Activated CD4-positive, alpha-beta T cell treated with anti-CD3 and anti-CD28 coated beads for 36 hours (primary cell): ENCODE measurements at regions not wholly inside any gene's neighbourhood (a gene's known extent, or its start where the extent isn't known, plus 50 kb on each side); places are given as distances from the start of the nearest gene placed in this dataset.

Source experiments
- ATAC-seq: fragments of 200-7000 bp; cut with Tn5 transposase; one replicate; pipeline ENCODE4 v1.10.0; 2021; ENCODE audit warnings: mild to moderate bottlenecking, moderate library complexity
- CTCF ChIA-PET: fragments of 350-600 bp; sonication (Branson Sonifier 250); formaldehyde crosslinking; loops from one replicate; lab custom pipeline; 2021; ENCODE audit warnings: antibody characterized with exemption; lab: Charles Lee
- POLR2A ChIA-PET: fragments of 350-600 bp; sonication (Branson Sonifier 250); formaldehyde crosslinking; loops from one replicate; lab custom pipeline; 2021; ENCODE audit warnings: antibody characterized with exemption, inconsistent platforms; lab: Charles Lee
- DNase-seq: peaks from one replicate; pipeline ENCODE4 v3.0.0-alpha.2; 2020
- H3K27ac Mint-ChIP-seq: one replicate; pipeline ENCODE4 v1.8.0; 2021; ENCODE audit warnings: mixed read lengths
- H3K27me3 Mint-ChIP-seq: one replicate; pipeline ENCODE4 v1.8.0; 2021; ENCODE audit warnings: mixed read lengths
- H3K36me3 Mint-ChIP-seq: one replicate; pipeline ENCODE4 v1.8.0; 2021; ENCODE audit warnings: low read depth, mixed read lengths
- H3K4me1 Mint-ChIP-seq: one replicate; pipeline ENCODE4 v1.8.0; 2021; ENCODE audit warnings: mixed read lengths
- H3K4me3 Mint-ChIP-seq: one replicate; pipeline ENCODE4 v1.8.0; 2021; ENCODE audit warnings: mild to moderate bottlenecking, moderate library complexity, mixed read lengths
- H3K9me3 Mint-ChIP-seq: one replicate; pipeline ENCODE4 v1.8.0; 2021; ENCODE audit warnings: low read depth, mixed read lengths
- intact Hi-C, 2 experiments: fragments of 100-400 bp; cut with DNase I in 1 of 2; cut with micrococcal nuclease in 1 of 2; formaldehyde crosslinking; loops; one replicate each; pipeline versions ENCODE4 v1.14.2 to v1.15.1; 2022 to 2024; cut with DNase I, micrococcal nuclease

DNA sequence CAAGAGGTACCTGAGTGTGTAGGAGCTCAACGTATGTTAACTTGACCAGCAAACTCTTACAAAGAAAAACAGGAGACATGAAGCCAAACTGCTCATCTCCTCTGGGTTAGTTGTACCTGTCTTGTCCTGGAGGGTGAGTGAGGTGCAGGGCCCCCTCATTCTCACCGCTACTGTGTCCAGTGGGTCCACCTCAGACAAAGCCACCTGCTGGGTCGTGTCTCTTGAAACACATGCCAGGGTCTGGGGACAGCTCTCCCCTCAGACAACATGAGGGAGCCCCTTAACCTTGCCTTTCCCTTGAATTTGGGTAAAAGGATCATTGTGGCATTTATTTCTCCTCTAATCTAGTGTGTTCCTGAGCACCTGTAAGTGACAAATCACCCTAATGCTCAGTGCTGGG, 185.6 kb downstream of the TLE3 start:
- no peaks in the 10 kb centered on the region for H3K4me1 Mint-ChIP-seq
- intact Hi-C loops = no loop called here

DNA sequence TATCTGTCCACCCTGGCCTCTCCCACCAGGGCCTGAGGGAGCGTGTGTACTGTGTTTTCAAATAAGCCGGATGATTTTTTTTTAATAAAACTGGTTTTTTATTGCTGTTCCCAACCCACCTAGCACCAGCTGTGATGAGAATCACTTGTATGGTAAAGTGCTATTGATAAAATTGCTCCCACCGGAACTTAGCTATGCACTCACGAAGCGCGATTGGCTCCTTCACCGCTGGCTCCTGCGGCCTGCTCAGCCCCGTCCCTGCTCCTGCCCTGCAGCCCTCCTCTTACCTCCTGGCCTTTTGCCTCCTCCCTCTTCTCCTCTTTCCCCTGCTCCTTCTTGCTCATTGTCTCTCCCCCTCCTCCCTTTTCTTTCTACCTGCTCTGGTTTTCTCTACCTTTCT, 183.7 kb downstream of the TLE3 start:
- no peaks in the 10 kb centered on the region for H3K36me3 Mint-ChIP-seq
- ChIA-PET POLR2A (no interaction called here), CTCF (no interaction called here)
- H3K27ac Mint-ChIP-seq = no peak overlapping the region
- no peaks in the 10 kb centered on the region for H3K9me3 Mint-ChIP-seq
- H3K27me3 Mint-ChIP-seq = no peaks in the 10 kb centered on the region
- DNase-seq (no peak), ATAC-seq (no peak)
- no peak overlapping the region for H3K4me3 Mint-ChIP-seq
- intact Hi-C loops = no loop called here
- H3K4me1 Mint-ChIP-seq = no peaks in the 10 kb centered on the region

More for the DNA sequence above, 185.6 kb downstream of the TLE3 start:
- H3K27me3 Mint-ChIP-seq = no peaks in the 10 kb centered on the region
- no peak overlapping the region for H3K27ac Mint-ChIP-seq
- no peaks in the 10 kb centered on the region for H3K9me3 Mint-ChIP-seq
- no peaks in the 10 kb centered on the region for H3K36me3 Mint-ChIP-seq
- no peak overlapping the region for H3K4me3 Mint-ChIP-seq
- no peak for DNase-seq
- ChIA-PET CTCF (interaction anchor here (0.5 to 1.5 kb wide), 3 partner anchors 188 to 566 kb away, joined by 3 to 4 read pairs (median 3); no protein-coding TSS in a partner anchor), POLR2A (interaction anchor here (0.6 kb wide), 1 partner anchor 52 kb away, joined by 7 read pairs; no protein-coding TSS in a partner anchor)
- ATAC-seq = no peak

DNA sequence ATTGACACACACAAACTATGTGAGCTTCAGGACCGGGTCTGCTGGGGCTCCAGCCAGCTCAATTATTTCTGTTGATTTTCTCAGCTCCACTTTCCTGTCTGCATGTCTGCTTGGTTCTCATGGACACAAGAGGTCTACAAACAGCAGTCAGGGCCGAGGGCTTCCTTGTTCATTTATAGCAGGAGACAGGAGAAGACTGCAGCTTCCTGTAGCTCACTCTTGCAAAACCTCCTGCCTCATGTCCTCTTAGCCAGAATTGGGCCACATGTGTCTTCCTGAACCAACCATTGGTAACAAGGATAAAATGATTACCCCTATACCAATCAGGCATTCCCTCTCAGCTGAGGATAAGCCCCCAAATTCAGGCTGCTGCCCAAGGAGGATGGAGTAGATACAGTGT, 182.8 kb downstream of the TLE3 start:
- ATAC-seq (no peak), DNase-seq (no peak)
- H3K27ac Mint-ChIP-seq = no peak overlapping the region
- intact Hi-C loops = no loop called here
- H3K36me3 Mint-ChIP-seq = no peaks in the 10 kb centered on the region
- H3K27me3 Mint-ChIP-seq = no peaks in the 10 kb centered on the region
- H3K9me3 Mint-ChIP-seq = no peaks in the 10 kb centered on the region
- H3K4me1 Mint-ChIP-seq = no peaks in the 10 kb centered on the region
- CTCF ChIA-PET = no interaction called here
- POLR2A ChIA-PET = no interaction called here
- H3K4me3 Mint-ChIP-seq = no peak overlapping the region

- POLR2A ChIA-PET = no interaction called here
- Mint-ChIP-seq H3K27ac (no peak overlapping the region), H3K27me3 (no peaks in the 10 kb centered on the region), H3K9me3 (no peaks in the 10 kb centered on the region), H3K36me3 (no peaks in the 10 kb centered on the region), H3K4me1 (no peaks in the 10 kb centered on the region), H3K4me3 (no peak overlapping the region)
- CTCF ChIA-PET = interaction anchor here (0.6 kb wide), 1 partner anchor 550 kb away, joined by 4 read pairs; no protein-coding TSS in a partner anchor
- no peak for DNase-seq
- intact Hi-C loops = no loop called here
- no peak for ATAC-seq
Measured at GRCh38 chr15:69916169-69916785, 181.4 kb downstream of the TLE3 start.

- DNase-seq (no peak), ATAC-seq (no peak)
- H3K4me1 Mint-ChIP-seq = no peaks in the 10 kb centered on the region
- H3K9me3 Mint-ChIP-seq = no peaks in the 10 kb centered on the region
- CTCF ChIA-PET = no interaction called here
- no peak overlapping the region for H3K4me3 Mint-ChIP-seq
- POLR2A ChIA-PET = no interaction called here
- H3K36me3 Mint-ChIP-seq = no peaks in the 10 kb centered on the region
- H3K27ac Mint-ChIP-seq = no peak overlapping the region
- no peaks in the 10 kb centered on the region for H3K27me3 Mint-ChIP-seq
- intact Hi-C loops = no loop called here
Measured at GRCh38 chr15:69917056-69917455, 180.7 kb downstream of the TLE3 start.

- ChIA-PET CTCF (interaction anchor here (0.7 kb wide), 1 partner anchor 640 kb away, joined by 4 read pairs; no protein-coding TSS in a partner anchor), POLR2A (no interaction called here)
- no peak overlapping the region for H3K4me3 Mint-ChIP-seq
- no peaks in the 10 kb centered on the region for H3K4me1 Mint-ChIP-seq
- peaks cover 8% of the 10 kb centered on the region for H3K9me3 Mint-ChIP-seq
- no peaks in the 10 kb centered on the region for H3K27me3 Mint-ChIP-seq
- intact Hi-C loops = no loop called here
- no peak overlapping the region for H3K27ac Mint-ChIP-seq
- ATAC-seq = no peak
- H3K36me3 Mint-ChIP-seq = peaks cover 4% of the 10 kb centered on the region
- no peak for DNase-seq
Measured at GRCh38 chr15:69919816-69920215, 177.9 kb downstream of the TLE3 start.

DNA sequence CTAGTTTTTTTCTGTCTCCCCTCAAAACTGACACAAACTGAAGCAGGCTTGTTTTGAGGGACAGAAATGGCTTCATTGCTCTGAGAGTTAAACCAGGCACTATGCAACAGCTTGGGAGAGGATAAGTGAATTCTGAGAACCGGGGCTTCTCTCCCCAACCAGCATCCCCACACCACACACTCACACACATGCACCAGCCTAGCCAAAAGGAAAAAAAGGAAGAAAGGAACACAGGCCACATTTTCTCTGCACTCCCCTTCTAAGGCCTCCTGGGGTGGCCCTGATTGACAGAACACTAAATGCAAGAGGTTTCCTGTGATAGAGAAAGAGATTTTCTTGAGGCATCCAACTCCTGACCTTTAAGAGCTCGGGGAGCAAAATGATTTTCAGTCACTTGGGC, 177.5 kb downstream of the TLE3 start:
- POLR2A ChIA-PET = no interaction called here

GRCh38 chr15:69921626-69922619, 175.8 kb downstream of the TLE3 start:
- Mint-ChIP-seq H3K4me3 (no peak overlapping the region), H3K27me3 (no peaks in the 10 kb centered on the region), H3K27ac (no peak overlapping the region), H3K4me1 (no peaks in the 10 kb centered on the region), H3K36me3 (peaks cover 4% of the 10 kb centered on the region), H3K9me3 (peaks cover 14% of the 10 kb centered on the region)
- intact Hi-C loops = no loop called here
- DNase-seq = no peak
- POLR2A ChIA-PET = no interaction called here
- ATAC-seq = no peak
- CTCF ChIA-PET = interaction anchor here (1.2 kb wide), 1 partner anchor 54 kb away, joined by 3 read pairs; no protein-coding TSS in a partner anchor

More for the DNA sequence above, 177.5 kb downstream of the TLE3 start:
- Mint-ChIP-seq H3K4me3 (no peak overlapping the region), H3K9me3 (peaks cover 11% of the 10 kb centered on the region), H3K27me3 (no peaks in the 10 kb centered on the region), H3K4me1 (no peaks in the 10 kb centered on the region), H3K36me3 (peaks cover 4% of the 10 kb centered on the region), H3K27ac (no peak overlapping the region)
- no peak for ATAC-seq
- intact Hi-C loops = no loop called here
- DNase-seq = no peak
- CTCF ChIA-PET = interaction anchor here (0.7 kb wide), 1 partner anchor 640 kb away, joined by 4 read pairs; no protein-coding TSS in a partner anchor

DNA sequence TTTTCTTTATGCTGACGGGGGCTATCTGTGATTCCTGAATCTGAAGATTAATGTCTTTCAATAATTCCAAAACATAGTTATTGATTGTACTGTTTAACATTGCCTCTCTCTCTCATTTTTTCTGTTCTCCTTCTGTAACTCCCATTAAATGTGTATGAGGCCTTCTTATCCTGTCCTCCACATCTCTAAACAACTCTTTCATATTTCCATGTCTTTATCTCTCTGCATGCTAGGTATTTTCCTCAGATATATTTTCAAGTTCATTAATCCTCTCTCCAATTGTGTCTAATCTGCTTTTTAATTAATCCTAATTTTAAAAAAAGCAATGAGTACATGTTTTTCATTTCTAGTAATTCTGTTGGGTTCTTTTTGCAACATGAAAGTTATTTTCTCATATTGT, 173.2 kb downstream of the TLE3 start:
- Mint-ChIP-seq H3K27me3 (peaks cover 3% of the 10 kb centered on the region), H3K36me3 (peaks cover 4% of the 10 kb centered on the region), H3K4me3 (no peak overlapping the region), H3K27ac (no peak overlapping the region), H3K9me3 (peaks cover 16% of the 10 kb centered on the region), H3K4me1 (no peaks in the 10 kb centered on the region)
- intact Hi-C loops = no loop called here
- ATAC-seq (no peak), DNase-seq (no peak)
- ChIA-PET CTCF (no interaction called here), POLR2A (no interaction called here)

- no peak overlapping the region for H3K4me3 Mint-ChIP-seq
- no peaks in the 10 kb centered on the region for H3K4me1 Mint-ChIP-seq
- no peak overlapping the region for H3K27ac Mint-ChIP-seq
- H3K36me3 Mint-ChIP-seq = peaks cover 4% of the 10 kb centered on the region
- H3K9me3 Mint-ChIP-seq = peaks cover 16% of the 10 kb centered on the region
- no peak for DNase-seq
- ChIA-PET POLR2A (no interaction called here), CTCF (interaction anchor here (0.7 to 1.4 kb wide), 2 partner anchors 9 to 204 kb away, joined by 3 to 4 read pairs; no protein-coding TSS in a partner anchor)
- peaks cover 5% of the 10 kb centered on the region for H3K27me3 Mint-ChIP-seq
- no peak for ATAC-seq
- intact Hi-C loops = no loop called here
Measured at GRCh38 chr15:69926006-69926405, 171.7 kb downstream of the TLE3 start.

DNA sequence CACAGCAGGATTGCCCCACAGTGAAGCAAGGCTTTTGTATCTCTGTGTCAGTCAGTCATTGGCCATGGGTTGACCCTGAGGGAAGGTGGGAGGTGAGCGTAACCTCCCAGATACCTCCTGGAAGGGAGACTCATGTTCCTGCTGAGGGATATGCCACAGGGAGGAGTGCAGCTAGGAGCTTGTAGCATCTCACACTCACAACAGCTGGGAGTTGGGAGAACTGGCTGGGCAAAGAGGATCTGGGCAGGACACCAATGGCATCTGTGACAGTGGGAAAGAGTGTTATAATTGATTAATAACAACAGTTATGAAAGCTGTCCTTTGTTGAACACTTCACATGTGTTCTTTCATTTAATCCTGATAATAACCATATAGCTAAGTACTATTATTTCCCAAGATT, 171.0 kb downstream of the TLE3 start:
- POLR2A ChIA-PET = no interaction called here
- H3K27me3 Mint-ChIP-seq = peaks cover 5% of the 10 kb centered on the region
- no peaks in the 10 kb centered on the region for H3K4me1 Mint-ChIP-seq
- no peak overlapping the region for H3K27ac Mint-ChIP-seq
- peaks cover 16% of the 10 kb centered on the region for H3K9me3 Mint-ChIP-seq
- DNase-seq (no peak), ATAC-seq (no peak)
- H3K36me3 Mint-ChIP-seq = peaks cover 4% of the 10 kb centered on the region
- intact Hi-C loops = no loop called here
- H3K4me3 Mint-ChIP-seq = no peak overlapping the region
- CTCF ChIA-PET = interaction anchor here (1.4 kb wide), 1 partner anchor 9 kb away, joined by 3 read pairs; no protein-coding TSS in a partner anchor
